ENCODE measurements at regions not wholly inside any gene's neighbourhood (a gene's known extent, or its start where the extent isn't known, plus 50 kb on each side); places are given as distances from the start of the nearest gene placed in this dataset.

GRCh38 chr15:29935296-29936004, 113.2 kb upstream of the TJP1 start:
- H2AFZ ChIP-seq: no peak overlapping the region
- no peaks in the 10 kb centered on the region for H4K20me1 ChIP-seq (ENCODE audit: insufficient read depth, poor library complexity, severe bottlenecking)
- no peak overlapping the region for H3K4me3 ChIP-seq
- H3K27me3 ChIP-seq: no peaks in the 10 kb centered on the region
- no peak for DNase-seq (ENCODE audit: low spot score)
- no peak overlapping the region for H3K27ac ChIP-seq
- H3K9me3 ChIP-seq (ENCODE audit: low read depth): no peaks in the 10 kb centered on the region
- H3K4me1 ChIP-seq (ENCODE audit: insufficient read depth): no peaks in the 10 kb centered on the region
- no peaks in the 10 kb centered on the region for H3K36me3 ChIP-seq (replicated peaks; ENCODE audit: insufficient read depth, low read depth)
- H3K79me2 ChIP-seq: no peaks in the 10 kb centered on the region
- TF ChIP-seq EZH2phosphoT487 (IDR thresholded peaks at IDR 0.05; ENCODE audit: low read depth, severe bottlenecking, unreplicated experiment): no peak
- TF ChIP-seq EZH2 (IDR thresholded peaks at IDR 0.05; ENCODE audit: borderline replicate concordance): no peak
- TF ChIP-seq, protein P1, sequence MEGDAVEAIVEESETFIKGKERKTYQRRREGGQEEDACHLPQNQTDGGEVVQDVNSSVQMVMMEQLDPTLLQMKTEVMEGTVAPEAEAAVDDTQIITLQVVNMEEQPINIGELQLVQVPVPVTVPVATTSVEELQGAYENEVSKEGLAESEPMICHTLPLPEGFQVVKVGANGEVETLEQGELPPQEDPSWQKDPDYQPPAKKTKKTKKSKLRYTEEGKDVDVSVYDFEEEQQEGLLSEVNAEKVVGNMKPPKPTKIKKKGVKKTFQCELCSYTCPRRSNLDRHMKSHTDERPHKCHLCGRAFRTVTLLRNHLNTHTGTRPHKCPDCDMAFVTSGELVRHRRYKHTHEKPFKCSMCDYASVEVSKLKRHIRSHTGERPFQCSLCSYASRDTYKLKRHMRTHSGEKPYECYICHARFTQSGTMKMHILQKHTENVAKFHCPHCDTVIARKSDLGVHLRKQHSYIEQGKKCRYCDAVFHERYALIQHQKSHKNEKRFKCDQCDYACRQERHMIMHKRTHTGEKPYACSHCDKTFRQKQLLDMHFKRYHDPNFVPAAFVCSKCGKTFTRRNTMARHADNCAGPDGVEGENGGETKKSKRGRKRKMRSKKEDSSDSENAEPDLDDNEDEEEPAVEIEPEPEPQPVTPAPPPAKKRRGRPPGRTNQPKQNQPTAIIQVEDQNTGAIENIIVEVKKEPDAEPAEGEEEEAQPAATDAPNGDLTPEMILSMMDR (IDR thresholded peaks at IDR 0.05; ENCODE audit: poor library complexity): peak; percentile 8
- no peak overlapping the region for H3K4me2 ChIP-seq
- WGBS (ENCODE audit: low lambda C conversion rate, missing lambda C conversion rate): 95% methylated on average over 3 of the region's 3 CpGs
- H3K9me2 ChIP-seq (replicated peaks; ENCODE audit: insufficient read depth): no peaks in the 10 kb centered on the region

GRCh38 chr15:29934251-29934650, 112.0 kb upstream of the TJP1 start:
- H3K27ac ChIP-seq: no peak overlapping the region

GRCh38 chr15:29933042-29933803, 111.0 kb upstream of the TJP1 start:
- Histone ChIP-seq H3K79me2 (no peaks in the 10 kb centered on the region), H2AFZ (no peak overlapping the region), H3K4me3 (no peak overlapping the region), H4K20me1 (ENCODE audit: insufficient read depth, poor library complexity, severe bottlenecking) (no peaks in the 10 kb centered on the region), H3K36me3 (replicated peaks; ENCODE audit: insufficient read depth, low read depth) (no peaks in the 10 kb centered on the region), H3K4me1 (ENCODE audit: insufficient read depth) (no peaks in the 10 kb centered on the region), H3K9me3 (ENCODE audit: low read depth) (no peaks in the 10 kb centered on the region), H3K27ac (no peak overlapping the region), H3K4me2 (no peak overlapping the region), H3K27me3 (no peaks in the 10 kb centered on the region), H3K9me2 (replicated peaks; ENCODE audit: insufficient read depth) (no peaks in the 10 kb centered on the region)
- no peak for TF ChIP-seq EZH2 (IDR thresholded peaks at IDR 0.05; ENCODE audit: borderline replicate concordance)
- TF ChIP-seq EZH2phosphoT487 (IDR thresholded peaks at IDR 0.05; ENCODE audit: low read depth, severe bottlenecking, unreplicated experiment): no peak
- TF ChIP-seq, protein P1 (IDR thresholded peaks at IDR 0.05; ENCODE audit: poor library complexity): no peak
- DNase-seq (ENCODE audit: low spot score): no peak
- WGBS (ENCODE audit: low lambda C conversion rate, missing lambda C conversion rate): 51% methylated on average over 3 of the region's 3 CpGs

More at GRCh38 chr15:29934251-29934650, 112.0 kb upstream of the TJP1 start:
- no peak overlapping the region for H3K4me2 ChIP-seq
- TF ChIP-seq EZH2phosphoT487 (IDR thresholded peaks at IDR 0.05; ENCODE audit: low read depth, severe bottlenecking, unreplicated experiment) (no peak), EZH2 (IDR thresholded peaks at IDR 0.05; ENCODE audit: borderline replicate concordance) (no peak)
- TF ChIP-seq, protein P1 (IDR thresholded peaks at IDR 0.05; ENCODE audit: poor library complexity): no peak
- H3K36me3 ChIP-seq (replicated peaks; ENCODE audit: insufficient read depth, low read depth): no peaks in the 10 kb centered on the region
- no peak overlapping the region for H2AFZ ChIP-seq
- no peak for DNase-seq (ENCODE audit: low spot score)
- H3K27me3 ChIP-seq: no peaks in the 10 kb centered on the region
- H3K79me2 ChIP-seq: no peaks in the 10 kb centered on the region
- no peak overlapping the region for H3K4me3 ChIP-seq
- no peaks in the 10 kb centered on the region for H4K20me1 ChIP-seq (ENCODE audit: insufficient read depth, poor library complexity, severe bottlenecking)
- H3K9me2 ChIP-seq (replicated peaks; ENCODE audit: insufficient read depth): no peaks in the 10 kb centered on the region
- 59% methylated on average over 2 of the region's 2 CpGs for WGBS (ENCODE audit: low lambda C conversion rate, missing lambda C conversion rate)
- no peaks in the 10 kb centered on the region for H3K9me3 ChIP-seq (ENCODE audit: low read depth)
- no peaks in the 10 kb centered on the region for H3K4me1 ChIP-seq (ENCODE audit: insufficient read depth)

Data from hepatocyte (in vitro differentiated cells).